ENCODE measurements at regions not wholly inside any gene's neighbourhood (a gene's known extent, or its start where the extent isn't known, plus 50 kb on each side); places are given as distances from the start of the nearest gene placed in this dataset.

- no peak overlapping the region for H3K4me3 ChIP-seq (ENCODE audit: low read depth, low read length)
- DNase-seq (ENCODE audit: low read depth), result no peak
- TF ChIP-seq MYC (IDR thresholded peaks at IDR 0.05; ENCODE audit: low read depth, low read length) (no peak), CTCF (IDR thresholded peaks at IDR 0.05; ENCODE audit: low read depth, low read length) (no peak), POLR2A (IDR thresholded peaks at IDR 0.05; ENCODE audit: extremely low read depth, insufficient read length) (no peak), MAX (IDR thresholded peaks at IDR 0.05; ENCODE audit: low read depth, low read length) (no peak)
Measured at GRCh38 chr3:132925256-132925930, 112.8 kb upstream of the TMEM108 start.

GRCh38 chr3:132916096-132916495 is 122.1 kb upstream of the TMEM108 start:
- DNase-seq (ENCODE audit: low read depth), result no peak
- no peak overlapping the region for H3K4me3 ChIP-seq (ENCODE audit: low read depth, low read length)

GRCh38 chr3:132912416-132912753 is 125.8 kb upstream of the TMEM108 start:
- TF ChIP-seq CTCF (IDR thresholded peaks at IDR 0.05; ENCODE audit: low read depth, low read length), result no peak
- no peak for TF ChIP-seq POLR2A (IDR thresholded peaks at IDR 0.05; ENCODE audit: extremely low read depth, insufficient read length)
- no peak for TF ChIP-seq MYC (IDR thresholded peaks at IDR 0.05; ENCODE audit: low read depth, low read length)
- no peak for TF ChIP-seq MAX (IDR thresholded peaks at IDR 0.05; ENCODE audit: low read depth, low read length)
- no peak for DNase-seq (ENCODE audit: low read depth)
- H3K4me3 ChIP-seq (ENCODE audit: low read depth, low read length), result no peak overlapping the region

More at GRCh38 chr3:132916096-132916495, 122.1 kb upstream of the TMEM108 start:
- no peak for TF ChIP-seq CTCF (IDR thresholded peaks at IDR 0.05; ENCODE audit: low read depth, low read length)
- TF ChIP-seq MAX (IDR thresholded peaks at IDR 0.05; ENCODE audit: low read depth, low read length), result no peak
- TF ChIP-seq POLR2A (IDR thresholded peaks at IDR 0.05; ENCODE audit: extremely low read depth, insufficient read length), result no peak
- no peak for TF ChIP-seq MYC (IDR thresholded peaks at IDR 0.05; ENCODE audit: low read depth, low read length)

- no peak overlapping the region for H3K4me3 ChIP-seq (ENCODE audit: low read depth, low read length)
- DNase-seq (ENCODE audit: low read depth), result no peak
- TF ChIP-seq MYC (IDR thresholded peaks at IDR 0.05; ENCODE audit: low read depth, low read length) (no peak), MAX (IDR thresholded peaks at IDR 0.05; ENCODE audit: low read depth, low read length) (no peak)
Measured at GRCh38 chr3:132911741-132912415, 126.3 kb upstream of the TMEM108 start.

- TF ChIP-seq POLR2A (IDR thresholded peaks at IDR 0.05; ENCODE audit: extremely low read depth, insufficient read length) (no peak), CTCF (IDR thresholded peaks at IDR 0.05; ENCODE audit: low read depth, low read length) (no peak), MYC (IDR thresholded peaks at IDR 0.05; ENCODE audit: low read depth, low read length) (no peak), MAX (IDR thresholded peaks at IDR 0.05; ENCODE audit: low read depth, low read length) (no peak)
- no peak for DNase-seq (ENCODE audit: low read depth)
- H3K4me3 ChIP-seq (ENCODE audit: low read depth, low read length), result no peak overlapping the region
Measured at GRCh38 chr3:132907293-132907692, 130.9 kb upstream of the TMEM108 start.

- H3K4me3 ChIP-seq (ENCODE audit: low read depth, low read length), result no peak overlapping the region
- no peak for DNase-seq (ENCODE audit: low read depth)
- TF ChIP-seq MYC (IDR thresholded peaks at IDR 0.05; ENCODE audit: low read depth, low read length), result no peak
- no peak for TF ChIP-seq CTCF (IDR thresholded peaks at IDR 0.05; ENCODE audit: low read depth, low read length)
- no peak for TF ChIP-seq MAX (IDR thresholded peaks at IDR 0.05; ENCODE audit: low read depth, low read length)
- TF ChIP-seq POLR2A (IDR thresholded peaks at IDR 0.05; ENCODE audit: extremely low read depth, insufficient read length), result no peak
Measured at GRCh38 chr3:132900481-132900880, 137.7 kb upstream of the TMEM108 start.
